Ectodermal cell (in vitro differentiated cells): ENCODE measurements at regions not wholly inside any gene's neighbourhood (a gene's known extent, or its start where the extent isn't known, plus 50 kb on each side); places are given as distances from the start of the nearest gene placed in this dataset.

ENCODE experiments used
- H3K27ac ChIP-seq: 2 replicates; pipeline ENCODE4 v1.7.0; 2013; ENCODE audit warnings: mild to moderate bottlenecking, low read depth, low read length; ENCODE audit not compliant: insufficient read depth, poor library complexity, severe bottlenecking
- H3K27me3 ChIP-seq: 2 replicates; pipeline ENCODE4 v1.7.0; 2013; ENCODE audit warnings: mild to moderate bottlenecking, low read length; ENCODE audit not compliant: insufficient read depth, control insufficient read depth, poor library complexity, severe bottlenecking
- H3K36me3 ChIP-seq: one replicate; pipeline ENCODE4 v1.7.0; 2013; ENCODE audit warnings: low read length; ENCODE audit not compliant: control insufficient read depth, insufficient read depth
- H3K4me1 ChIP-seq: one replicate; pipeline ENCODE4 v1.7.0; 2013; ENCODE audit warnings: low read length; ENCODE audit not compliant: control insufficient read depth, insufficient read depth
- H3K4me3 ChIP-seq: 2 replicates; pipeline ENCODE4 v1.7.0; 2013; ENCODE audit warnings: low read depth, low read length, control low read depth; ENCODE audit not compliant: insufficient read depth
- H3K9me3 ChIP-seq: 2 replicates; pipeline ENCODE4 v1.7.0; 2013; ENCODE audit warnings: mild to moderate bottlenecking, low read length, moderate library complexity; ENCODE audit not compliant: control insufficient read depth
- WGBS, 2 experiments: methylation state at CpG; one replicate each; pipeline ENCODE4 v1.1.7; 2013; ENCODE audit warnings: missing lambda C conversion rate in 2 of 2; 5-methylcytosine and 5-hydroxymethylcytosine counted together

DNA sequence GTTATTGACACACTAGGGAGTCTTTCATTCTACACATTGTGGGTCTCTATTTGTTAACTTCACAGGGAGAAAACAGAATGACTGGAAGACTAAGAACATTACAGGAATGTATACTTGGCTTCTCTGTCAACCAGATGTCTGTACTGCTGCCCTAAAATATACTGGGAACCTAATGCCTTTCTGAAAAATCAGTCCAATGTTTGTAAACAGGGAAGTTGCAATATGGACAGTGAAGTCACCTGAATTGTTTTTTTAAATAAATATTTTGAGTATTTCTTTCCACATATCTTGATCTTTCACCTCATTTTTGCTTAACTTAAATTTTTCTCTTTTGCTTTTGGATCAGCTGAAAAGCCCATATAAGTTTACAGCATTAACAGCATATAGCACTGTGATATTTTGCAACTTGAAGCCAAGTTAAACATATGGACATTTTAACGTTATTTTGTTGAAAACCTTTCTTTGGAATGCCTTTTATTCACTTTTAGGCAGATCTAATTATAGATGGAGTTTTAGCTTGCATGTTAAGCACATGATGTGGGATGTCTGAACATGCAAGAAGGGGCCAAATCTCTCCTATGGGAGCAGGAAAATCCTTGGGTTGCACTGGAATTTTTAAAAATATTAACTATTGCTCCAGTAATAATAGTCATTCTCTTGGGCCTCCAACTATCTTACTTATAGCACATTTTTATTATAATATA lies 137.7 kb upstream of the TWIST2 start:
- H3K4me3 ChIP-seq: no peak overlapping the region
- H3K27ac ChIP-seq: no peak overlapping the region
- H3K9me3 ChIP-seq: no peaks in the 10 kb centered on the region
- H3K4me1 ChIP-seq: peaks cover 3% of the 10 kb centered on the region
- H3K36me3 ChIP-seq: no peaks in the 10 kb centered on the region
- H3K27me3 ChIP-seq: no peaks in the 10 kb centered on the region
- WGBS, 2 experiments: 94 to 100% methylated on average over 1 of the region's 1 CpG

DNA sequence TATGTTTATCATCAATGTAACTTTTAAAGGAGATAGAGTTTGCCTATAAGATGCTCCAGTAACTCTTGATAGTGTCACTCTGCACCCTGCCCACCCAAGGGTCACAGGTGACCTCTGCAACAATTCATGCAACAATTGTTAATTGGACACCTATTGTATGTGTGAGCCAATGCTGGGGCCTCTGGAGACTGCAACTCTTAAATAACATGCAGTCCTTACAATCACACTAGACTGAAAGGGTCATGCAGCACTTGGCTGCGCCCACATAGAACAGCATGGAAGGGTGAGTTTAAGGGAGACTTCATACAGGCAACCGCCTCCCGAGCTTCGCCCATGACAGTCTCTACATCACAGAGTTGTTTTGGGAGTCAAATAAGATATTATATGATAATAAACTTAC lies 137.1 kb upstream of the TWIST2 start:
- 96 to 100% methylated on average over 3 to 4 of the region's 4 CpGs for WGBS, 2 experiments
- Histone ChIP-seq H3K36me3 (no peaks in the 10 kb centered on the region), H3K27me3 (no peaks in the 10 kb centered on the region), H3K27ac (no peak overlapping the region), H3K4me3 (no peak overlapping the region), H3K9me3 (no peaks in the 10 kb centered on the region), H3K4me1 (peaks cover 3% of the 10 kb centered on the region)

GRCh38 chr2:238711346-238711745 lies 136.5 kb upstream of the TWIST2 start:
- Histone ChIP-seq H3K9me3 (no peaks in the 10 kb centered on the region), H3K4me1 (peaks cover 3% of the 10 kb centered on the region), H3K4me3 (no peak overlapping the region), H3K27me3 (no peaks in the 10 kb centered on the region), H3K27ac (no peak overlapping the region), H3K36me3 (no peaks in the 10 kb centered on the region)
- WGBS, 2 experiments: 90% methylated on average over 5 of the region's 5 CpGs

DNA sequence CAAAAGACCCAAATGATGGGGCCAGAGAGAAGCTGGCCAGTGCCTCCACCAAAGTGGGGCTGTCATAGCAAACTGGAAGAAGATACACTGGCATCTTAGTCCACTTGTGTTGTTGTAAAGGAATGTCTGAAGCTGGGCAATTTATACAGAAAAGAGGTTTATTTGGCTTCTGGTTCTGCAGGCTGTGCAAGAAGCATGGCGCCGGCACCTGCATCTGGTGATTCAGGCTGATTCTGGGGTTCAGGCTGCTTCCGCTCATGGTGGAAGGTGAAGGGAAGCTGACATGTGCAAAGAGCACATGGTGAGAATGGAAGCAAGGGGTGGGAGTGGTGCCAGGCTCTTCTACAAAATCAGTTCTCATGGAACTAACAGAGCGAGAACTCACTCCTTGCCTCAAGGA lies 135.9 kb upstream of the TWIST2 start:
- 89 to 93% methylated on average over 4 of the region's 4 CpGs for WGBS, 2 experiments
- H3K27ac ChIP-seq: no peak overlapping the region
- no peaks in the 10 kb centered on the region for H3K9me3 ChIP-seq
- H3K36me3 ChIP-seq: no peaks in the 10 kb centered on the region
- H3K27me3 ChIP-seq: no peaks in the 10 kb centered on the region
- peaks cover 3% of the 10 kb centered on the region for H3K4me1 ChIP-seq
- H3K4me3 ChIP-seq: no peak overlapping the region

GRCh38 chr2:238713198-238713826 lies 134.6 kb upstream of the TWIST2 start:
- Histone ChIP-seq H3K27me3 (no peaks in the 10 kb centered on the region), H3K27ac (no peak overlapping the region), H3K36me3 (no peaks in the 10 kb centered on the region), H3K9me3 (no peaks in the 10 kb centered on the region), H3K4me3 (no peak overlapping the region), H3K4me1 (peaks cover 3% of the 10 kb centered on the region)
- WGBS, 2 experiments: 85 to 92% methylated on average over 6 of the region's 6 CpGs

DNA sequence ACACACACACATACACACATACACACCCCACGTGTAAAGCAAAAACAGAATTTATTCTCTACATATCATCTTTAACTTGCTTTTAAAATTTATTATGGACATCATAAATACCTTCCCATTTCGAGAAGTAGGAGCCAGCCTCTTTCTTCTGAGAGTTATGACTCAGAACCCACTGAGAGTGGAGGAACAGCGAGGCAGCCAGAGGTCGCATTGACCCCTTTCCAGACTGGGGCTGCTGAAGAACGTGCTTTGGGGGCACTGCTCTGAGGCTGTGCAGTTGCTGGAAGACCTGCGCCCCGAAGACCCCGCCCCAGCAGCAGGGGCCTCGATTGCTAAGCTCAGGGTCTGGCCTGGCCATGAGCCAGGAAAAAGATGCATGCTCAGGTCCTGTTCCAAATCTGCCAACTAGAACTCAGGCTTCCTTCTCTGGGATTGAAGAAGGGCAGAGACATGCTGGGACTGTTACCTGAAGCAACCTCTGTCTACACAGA lies 133.8 kb upstream of the TWIST2 start:
- Histone ChIP-seq H3K4me3 (no peak overlapping the region), H3K4me1 (peaks cover 3% of the 10 kb centered on the region), H3K27ac (no peak overlapping the region), H3K36me3 (no peaks in the 10 kb centered on the region), H3K27me3 (no peaks in the 10 kb centered on the region), H3K9me3 (no peaks in the 10 kb centered on the region)
- 92 to 93% methylated on average over 9 of the region's 9 CpGs for WGBS, 2 experiments

GRCh38 chr2:238716171-238716570 lies 131.7 kb upstream of the TWIST2 start:
- whole genome bisulfite sequencing, 2 experiments: 95 to 96% methylated on average over 12 of the region's 12 CpGs
- H3K4me1 ChIP-seq: no peaks in the 10 kb centered on the region
- no peaks in the 10 kb centered on the region for H3K36me3 ChIP-seq
- no peak overlapping the region for H3K27ac ChIP-seq
- no peak overlapping the region for H3K4me3 ChIP-seq
- H3K9me3 ChIP-seq: no peaks in the 10 kb centered on the region
- no peaks in the 10 kb centered on the region for H3K27me3 ChIP-seq

DNA sequence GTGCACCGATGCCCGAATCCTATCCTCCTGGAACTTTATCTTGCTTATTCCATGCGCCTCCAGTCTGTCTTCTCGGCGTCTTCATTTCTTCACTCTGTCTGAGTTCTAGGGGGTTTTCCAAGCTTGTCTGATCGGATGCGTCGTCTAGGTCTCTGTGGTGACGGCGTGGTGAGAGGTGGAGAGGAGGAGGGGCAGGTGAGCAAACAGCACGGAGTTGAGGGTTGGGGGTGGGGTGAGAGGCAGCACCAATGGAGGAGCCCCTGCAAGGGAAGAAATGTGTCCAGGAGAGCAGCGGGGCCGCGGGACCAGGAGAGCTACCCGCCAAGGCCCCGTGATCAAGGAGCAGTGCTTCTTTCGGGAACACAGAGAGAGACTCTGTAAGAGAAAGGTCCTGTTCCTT lies 131.3 kb upstream of the TWIST2 start:
- no peak overlapping the region for H3K4me3 ChIP-seq
- 72 to 75% methylated on average over 17 of the region's 17 CpGs for WGBS, 2 experiments

DNA sequence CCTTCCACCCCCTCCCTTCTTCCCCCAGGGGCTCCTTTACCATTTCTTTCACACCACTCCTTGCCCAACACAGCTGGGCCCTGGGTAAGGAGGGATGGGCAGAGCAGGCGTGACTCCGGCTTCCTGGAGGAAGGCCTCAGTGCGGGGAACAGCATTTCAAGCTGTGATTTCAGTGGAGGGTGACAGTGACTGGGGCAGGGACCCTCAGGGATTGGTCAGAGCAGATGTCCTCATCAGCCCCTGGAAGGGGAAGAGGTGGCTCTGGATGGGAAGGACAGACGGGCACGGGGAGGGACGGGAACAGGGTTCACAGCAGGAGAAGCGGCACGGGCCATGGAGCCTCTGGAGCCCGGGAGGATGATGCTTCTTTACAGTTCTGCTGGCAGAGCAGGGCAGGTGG lies 130.8 kb upstream of the TWIST2 start:
- Histone ChIP-seq H3K4me3 (no peak overlapping the region), H3K9me3 (no peaks in the 10 kb centered on the region), H3K4me1 (no peaks in the 10 kb centered on the region), H3K27me3 (no peaks in the 10 kb centered on the region), H3K36me3 (no peaks in the 10 kb centered on the region), H3K27ac (no peak overlapping the region)
- WGBS, 2 experiments: 76 to 81% methylated on average over 9 of the region's 9 CpGs

More for the DNA sequence above, 131.3 kb upstream of the TWIST2 start:
- Histone ChIP-seq H3K27ac (no peak overlapping the region), H3K36me3 (no peaks in the 10 kb centered on the region), H3K4me1 (no peaks in the 10 kb centered on the region), H3K27me3 (no peaks in the 10 kb centered on the region), H3K9me3 (no peaks in the 10 kb centered on the region)

DNA sequence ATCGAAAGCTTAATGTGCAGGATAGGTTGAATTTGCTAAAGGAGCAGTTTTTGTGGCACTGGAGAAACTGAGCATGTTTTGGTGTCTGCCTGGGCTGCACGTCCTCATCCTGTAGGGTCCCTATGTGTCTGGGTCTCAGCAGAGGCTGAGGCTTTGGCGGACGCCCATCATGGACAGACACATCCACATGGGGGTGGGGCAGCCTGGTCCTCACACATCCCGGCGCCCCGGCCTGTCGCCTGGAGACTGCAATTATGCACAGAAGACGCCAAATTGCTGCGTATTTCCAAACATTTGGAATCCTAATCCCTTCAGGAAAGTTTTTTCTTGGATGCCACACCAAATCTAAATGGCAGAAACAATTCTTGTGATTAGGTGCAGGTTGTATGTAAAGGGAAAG lies 128.2 kb upstream of the TWIST2 start:
- 92 to 95% methylated on average over 10 of the region's 10 CpGs for WGBS, 2 experiments
- H3K9me3 ChIP-seq: no peaks in the 10 kb centered on the region
- H3K4me3 ChIP-seq: no peak overlapping the region
- no peaks in the 10 kb centered on the region for H3K27me3 ChIP-seq
- no peaks in the 10 kb centered on the region for H3K36me3 ChIP-seq
- no peak overlapping the region for H3K27ac ChIP-seq
- H3K4me1 ChIP-seq: no peaks in the 10 kb centered on the region
